ENCODE measurements at regions not wholly inside any gene's neighbourhood (a gene's known extent, or its start where the extent isn't known, plus 50 kb on each side); places are given as distances from the start of the nearest gene placed in this dataset.
"Not testable (repeated sequence)": the region's sequence is repeated elsewhere in the genome, so short reads cannot be mapped to it uniquely, and the experiment has no call there.

DNA sequence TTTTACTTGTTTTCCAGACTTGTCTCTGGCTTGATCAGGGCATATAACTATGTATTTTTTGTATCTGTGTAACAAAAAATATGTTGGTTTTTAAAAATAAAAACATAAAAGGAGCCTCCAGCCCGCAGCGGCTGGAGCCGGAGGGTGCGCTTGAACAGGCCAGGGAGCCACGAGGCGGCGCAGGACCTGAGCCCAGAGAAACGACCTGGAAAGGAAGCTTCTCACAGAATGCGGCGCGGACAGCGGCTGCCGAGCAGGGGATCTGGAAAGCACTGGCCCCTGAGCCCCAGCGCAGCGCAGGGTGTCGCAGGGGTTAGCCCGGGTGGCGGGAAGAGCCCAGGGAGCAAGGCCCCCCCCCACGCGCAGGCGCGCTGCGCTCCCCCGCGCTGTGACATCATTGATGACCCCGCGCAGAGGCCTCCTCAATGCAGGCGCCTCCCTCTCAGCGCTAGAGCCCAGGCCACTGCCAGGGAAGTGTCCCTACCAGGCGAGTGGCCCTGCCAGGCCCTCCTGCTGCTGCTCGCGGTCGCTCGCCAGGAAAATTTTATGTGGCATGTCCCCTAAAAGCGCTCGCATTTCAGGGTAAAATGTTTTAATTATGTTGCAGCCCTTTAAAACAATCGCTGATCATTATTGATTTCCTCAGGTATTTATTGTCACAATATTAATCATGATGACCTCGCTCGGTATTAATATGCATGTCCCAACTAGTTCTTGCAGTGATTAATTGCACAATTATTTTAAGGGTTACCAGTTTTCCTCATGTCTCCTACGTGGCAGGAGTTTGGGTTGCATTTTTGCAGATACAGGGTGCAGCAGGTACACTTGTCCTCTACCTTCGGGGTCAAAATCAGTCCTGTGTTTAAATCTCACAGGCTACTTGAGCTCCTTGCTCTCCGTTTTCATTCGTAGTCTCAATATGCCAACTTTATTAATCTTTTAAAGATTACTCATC lies 134.2 kb downstream of the USP22 start:
- peak; percentile 91 for DNase-seq (ENCODE audit: low read depth)

- DNase-seq (ENCODE audit: low read depth): no peak
Measured at GRCh38 chr17:20914658-20915057, 128.2 kb downstream of the USP22 start.

DNA sequence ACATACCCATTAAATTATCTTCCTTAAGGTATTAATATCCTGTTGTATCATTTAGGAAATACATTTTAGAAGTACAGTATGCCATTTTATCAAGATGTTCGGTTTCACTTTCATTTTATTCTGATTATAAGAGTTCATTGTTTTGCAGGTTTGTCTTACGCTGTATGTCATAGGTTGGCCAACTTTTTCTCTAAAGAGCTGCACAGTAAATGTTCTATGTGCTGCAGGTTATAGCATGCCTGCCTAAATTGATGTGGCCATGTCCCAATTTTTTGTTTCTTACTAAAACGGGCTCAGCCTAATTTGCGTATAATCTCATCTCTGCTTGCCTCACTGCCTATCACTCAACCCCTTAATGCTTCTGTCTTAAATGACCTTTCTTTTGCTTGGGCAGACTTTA lies 126.4 kb downstream of the USP22 start:
- no peak for DNase-seq (ENCODE audit: low read depth)

DNA sequence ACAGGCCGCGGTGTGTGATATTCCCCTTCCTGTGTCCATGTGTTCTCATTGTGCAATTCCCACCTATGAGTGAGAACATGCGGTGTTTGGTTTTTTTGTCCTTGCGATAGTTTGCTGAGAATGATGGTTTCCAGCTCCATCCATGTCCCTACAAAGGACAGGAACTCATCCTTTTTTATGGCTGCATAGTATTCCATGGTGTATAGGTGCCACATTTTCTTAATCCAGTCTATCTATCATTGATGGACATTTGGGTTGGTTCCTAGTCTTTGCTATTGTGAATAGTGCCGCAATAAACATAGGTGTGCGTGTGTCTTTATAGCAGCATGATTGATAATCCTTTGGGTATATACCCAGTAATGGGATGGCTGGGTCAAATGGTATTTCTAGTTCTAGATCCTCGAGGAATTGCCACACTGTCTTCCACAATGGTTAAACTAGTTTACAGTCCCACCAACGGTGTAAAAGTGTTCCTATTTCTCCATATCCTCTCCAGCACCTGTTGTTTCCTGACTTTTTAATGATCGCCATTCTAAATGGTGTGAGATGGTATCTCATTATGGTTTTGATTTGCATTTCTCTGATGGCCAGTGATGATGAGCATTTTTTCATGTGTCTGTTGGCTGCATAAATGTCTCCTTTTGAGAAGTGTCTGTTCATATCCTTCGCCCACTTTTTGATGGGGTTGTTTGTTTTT lies 125.1 kb downstream of the USP22 start:
- not testable (repeated sequence) for DNase-seq (ENCODE audit: low read depth)

GRCh38 chr17:20920095-20920814 lies 122.6 kb downstream of the USP22 start:
- no peak for DNase-seq (ENCODE audit: low read depth)

DNA sequence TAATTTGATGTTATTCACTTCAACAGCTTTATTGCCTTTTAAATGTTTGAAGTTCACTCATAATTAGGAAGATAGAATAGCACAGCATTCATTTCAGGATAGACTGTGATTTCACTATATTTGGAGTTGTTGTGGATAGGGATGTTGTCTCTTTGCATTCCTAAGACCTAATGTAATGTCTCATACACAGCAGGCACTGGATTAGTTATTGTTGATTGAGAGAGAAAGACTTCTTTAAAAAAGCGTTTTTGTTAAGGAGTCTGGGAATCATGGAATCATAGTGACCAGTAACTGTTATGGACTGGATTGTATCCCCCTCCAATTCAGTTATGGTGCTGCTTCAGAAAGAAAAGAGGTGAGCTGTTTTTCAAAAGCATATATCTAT lies 122.0 kb downstream of the USP22 start:
- DNase-seq (ENCODE audit: low read depth): peak; percentile 25

DNA sequence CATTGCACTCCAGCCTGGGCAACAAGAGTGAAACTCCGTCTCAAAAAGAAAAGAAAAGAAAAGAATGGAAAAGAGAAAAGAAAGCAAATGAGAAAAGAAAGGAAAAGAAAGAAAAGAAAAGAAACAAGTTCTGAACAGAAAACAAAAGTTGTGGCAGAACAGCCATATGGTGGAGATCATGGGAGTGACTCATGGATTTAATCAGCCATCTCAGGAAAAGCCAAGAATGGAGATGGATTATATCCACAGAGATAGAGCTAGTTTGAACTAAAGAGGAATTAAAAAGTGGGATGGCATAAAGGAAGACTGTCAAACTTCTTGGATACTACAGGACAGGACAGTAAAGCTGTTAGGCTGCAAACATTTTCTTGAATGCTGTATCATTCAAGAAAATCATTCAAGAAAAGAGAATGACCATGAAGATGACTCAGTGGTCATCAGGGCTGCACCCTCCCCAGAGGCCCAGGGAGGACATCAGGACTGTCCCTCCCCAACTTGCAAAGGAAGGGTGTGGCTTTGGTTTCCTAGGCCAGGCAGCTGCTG lies 120.6 kb downstream of the USP22 start:
- peak; percentile 50 for DNase-seq (ENCODE audit: low read depth)

DNA sequence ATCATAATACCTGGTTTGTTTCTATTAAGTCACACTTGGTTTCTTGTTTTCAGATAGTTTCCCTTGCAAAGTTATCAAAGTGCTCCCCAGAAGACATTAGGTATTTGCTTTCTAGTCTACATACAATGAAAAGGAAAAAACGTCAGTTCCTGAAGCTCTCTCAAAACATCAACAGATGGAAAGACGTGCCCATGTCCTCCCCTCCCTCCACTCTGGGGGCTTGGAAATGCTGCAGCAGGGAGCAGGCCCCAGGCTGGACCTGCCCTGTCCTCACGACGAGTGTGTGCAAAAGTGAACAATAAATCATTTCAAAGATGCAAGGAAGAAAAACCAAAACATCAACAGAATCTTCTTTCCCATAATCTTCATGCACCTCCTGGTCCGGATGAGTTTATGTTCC lies 118.5 kb downstream of the USP22 start:
- DNase-seq (ENCODE audit: low read depth): no peak

DNA sequence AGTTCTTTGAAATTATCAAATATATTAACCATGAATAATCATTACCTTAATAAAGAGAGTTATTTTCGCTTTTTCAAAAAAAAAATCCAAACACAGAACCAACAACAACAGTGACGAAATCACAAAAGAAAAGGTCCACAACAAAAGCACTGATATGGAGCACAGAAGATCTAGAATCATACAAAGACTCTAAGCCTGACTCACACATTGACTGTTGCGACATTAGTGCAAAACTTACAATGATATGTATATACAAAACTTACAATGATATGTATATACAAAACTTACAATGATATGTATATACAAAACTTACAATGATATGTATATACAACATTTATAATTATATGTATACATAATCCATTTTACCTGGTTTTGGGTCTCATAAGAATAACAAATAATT lies 117.7 kb downstream of the USP22 start:
- no peak for DNase-seq (ENCODE audit: low read depth)

- DNase-seq (ENCODE audit: low read depth): no peak
Measured at GRCh38 chr17:20925954-20926353, 116.9 kb downstream of the USP22 start.

DNA sequence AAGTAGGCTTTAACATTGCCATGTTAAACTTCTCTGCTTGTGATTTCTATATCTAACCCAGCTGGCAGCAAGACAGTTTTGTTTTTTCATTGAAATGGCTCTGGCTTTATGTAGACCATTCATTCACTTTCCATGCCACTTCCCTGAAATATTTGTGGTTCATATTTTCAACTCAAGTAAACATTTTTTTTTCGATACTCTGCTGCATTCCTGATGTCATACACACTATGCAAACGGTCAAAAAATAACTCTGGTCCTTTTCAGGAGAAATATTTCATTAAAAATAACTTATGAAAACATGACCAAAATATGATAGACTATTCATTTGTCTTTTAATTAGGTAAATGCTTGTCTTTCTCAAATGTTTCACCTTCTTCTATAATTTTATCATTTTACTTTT lies 116.3 kb downstream of the USP22 start:
- DNase-seq (ENCODE audit: low read depth): no peak

DNA sequence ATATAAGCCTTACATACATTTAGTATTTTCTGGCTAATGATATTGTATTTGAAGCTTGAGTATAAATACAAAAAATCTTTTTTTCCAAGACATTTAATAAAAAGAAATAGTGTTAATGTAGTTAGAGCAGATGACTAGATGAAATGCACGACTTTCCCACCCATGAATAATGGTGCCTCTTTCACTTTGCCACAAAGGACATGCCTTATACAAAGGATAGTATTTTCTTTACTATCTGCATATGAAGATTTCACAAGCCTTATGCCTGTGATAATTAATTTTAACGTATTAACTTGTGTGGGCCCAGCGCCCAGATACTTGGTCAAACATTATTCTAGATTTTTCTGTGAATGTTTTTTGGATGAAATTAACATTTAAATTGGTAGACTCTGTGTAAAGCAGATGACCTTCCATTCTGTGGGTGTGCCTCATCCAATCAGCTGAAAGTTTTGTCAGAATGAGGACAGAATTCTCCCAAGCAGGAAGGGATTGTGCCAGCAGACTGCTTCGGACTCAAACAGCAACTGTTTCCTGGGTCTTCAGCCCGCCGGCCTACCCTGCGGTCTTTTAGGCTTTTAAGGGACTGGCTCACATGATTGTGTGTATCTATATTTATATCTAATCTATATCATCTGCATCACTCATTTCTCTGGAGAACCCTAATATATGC lies 115.4 kb downstream of the USP22 start:
- no peak for DNase-seq (ENCODE audit: low read depth)

DNA sequence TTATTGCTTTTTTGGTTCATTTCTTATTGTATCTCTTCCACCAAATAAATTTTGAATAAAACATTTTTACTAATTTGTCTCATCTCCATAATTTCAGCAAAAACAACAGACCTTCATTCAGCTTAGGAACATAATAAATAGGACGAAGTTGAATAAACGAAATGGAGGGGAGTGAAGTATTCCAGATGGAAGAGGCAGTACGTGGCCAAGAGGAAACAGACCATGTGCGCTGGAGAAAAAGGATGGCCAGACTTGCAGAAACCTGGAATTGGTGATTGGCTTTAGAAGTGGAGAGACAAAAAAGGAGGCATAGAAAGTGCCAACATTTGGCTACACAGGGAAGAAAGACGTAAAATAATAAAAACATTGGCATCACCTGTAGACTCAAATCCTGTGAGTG lies 113.5 kb downstream of the USP22 start:
- no peak for DNase-seq (ENCODE audit: low read depth)

DNA sequence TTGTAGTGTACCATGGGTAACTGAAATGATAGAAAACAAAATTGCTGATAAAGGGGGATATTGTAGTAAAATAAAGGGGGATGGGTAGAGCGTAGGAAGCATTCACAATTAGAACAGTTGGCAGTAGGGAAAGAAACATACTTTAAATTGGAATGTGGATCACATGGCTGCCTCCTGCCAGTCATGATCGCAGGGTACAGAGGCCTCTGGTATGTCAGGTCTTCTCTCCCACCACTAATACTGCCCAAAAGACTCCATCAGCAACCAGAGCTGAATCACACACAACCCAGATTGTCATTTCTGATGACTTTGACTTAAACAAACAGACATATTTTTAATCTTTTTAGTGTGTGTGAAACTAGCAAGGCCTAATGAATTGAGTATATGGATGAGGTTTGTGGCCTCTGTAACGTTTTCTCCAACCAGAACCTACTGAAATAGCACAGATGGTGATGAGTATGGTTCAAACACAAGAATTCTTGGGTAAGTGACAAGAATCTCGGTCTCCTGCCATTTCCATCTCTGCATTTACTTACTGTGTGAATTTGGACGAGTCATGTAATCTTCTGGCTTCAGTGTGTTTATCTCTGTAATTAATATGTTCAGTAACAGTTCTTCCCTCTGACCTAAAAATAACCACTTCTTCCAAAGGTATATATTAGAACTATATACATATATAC lies 112.6 kb downstream of the USP22 start:
- DNase-seq (ENCODE audit: low read depth): no peak

DNA sequence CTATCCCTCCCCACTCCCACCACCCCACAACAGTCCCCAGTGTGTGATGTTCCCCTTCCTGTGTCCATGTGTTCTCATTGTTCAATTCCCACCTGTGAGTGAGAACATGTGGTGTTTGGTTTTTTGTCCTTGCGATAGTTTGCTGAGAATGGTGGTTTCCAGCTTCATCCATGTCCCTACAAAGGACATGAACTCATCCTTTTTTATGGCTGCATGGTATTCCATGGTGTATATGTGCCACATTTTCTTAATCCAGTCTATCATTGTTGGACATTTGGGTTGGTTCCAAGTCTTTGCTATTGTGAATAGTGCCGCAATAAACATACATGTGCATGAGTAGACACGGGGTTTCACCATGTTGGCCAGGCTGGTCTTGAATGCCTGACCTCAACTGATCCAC lies 109.8 kb downstream of the USP22 start:
- not testable (repeated sequence) for DNase-seq (ENCODE audit: low read depth)

DNA sequence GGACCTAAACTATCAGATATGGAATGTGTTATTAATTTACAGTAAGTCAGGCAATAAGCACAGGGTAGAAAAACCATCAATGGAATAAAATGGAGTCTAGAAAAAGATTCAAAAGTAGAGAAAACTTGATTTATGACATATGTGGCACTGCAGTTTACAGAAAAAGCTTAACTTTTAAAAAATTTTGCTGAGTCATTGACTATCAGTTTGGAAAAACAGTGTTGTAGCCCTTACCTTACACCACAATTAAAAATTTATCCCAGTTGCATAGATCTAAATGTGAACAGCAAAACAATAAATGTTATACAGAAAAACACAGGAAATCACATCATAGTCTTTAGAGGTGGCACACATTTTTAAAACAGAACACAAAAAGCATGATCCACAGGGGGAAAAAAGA lies 108.5 kb downstream of the USP22 start:
- no peak for DNase-seq (ENCODE audit: low read depth)

- DNase-seq (ENCODE audit: low read depth): peak; percentile 48
Measured at GRCh38 chr17:20935740-20936139, 107.1 kb downstream of the USP22 start.

DNA sequence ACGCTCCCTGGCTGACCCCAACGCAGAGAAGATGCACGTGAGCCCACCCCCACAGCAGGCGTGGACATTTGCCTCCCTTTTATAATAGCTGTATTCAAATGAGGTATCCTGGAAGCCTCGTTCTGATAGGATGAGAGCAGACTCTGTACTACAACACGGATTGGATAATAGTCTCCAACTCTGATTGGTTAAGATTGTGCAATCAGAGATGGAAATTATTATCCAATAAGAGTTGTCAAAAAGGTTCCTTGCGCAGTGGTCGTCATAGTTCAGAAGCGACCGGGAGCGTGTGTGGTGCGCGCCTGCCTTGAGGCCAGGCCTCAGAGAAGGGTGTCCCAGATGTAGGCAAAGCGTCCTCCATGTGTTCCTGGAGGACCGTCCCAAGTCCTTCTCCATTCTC lies 104.6 kb downstream of the USP22 start:
- no peak for DNase-seq (ENCODE audit: low read depth)

DNA sequence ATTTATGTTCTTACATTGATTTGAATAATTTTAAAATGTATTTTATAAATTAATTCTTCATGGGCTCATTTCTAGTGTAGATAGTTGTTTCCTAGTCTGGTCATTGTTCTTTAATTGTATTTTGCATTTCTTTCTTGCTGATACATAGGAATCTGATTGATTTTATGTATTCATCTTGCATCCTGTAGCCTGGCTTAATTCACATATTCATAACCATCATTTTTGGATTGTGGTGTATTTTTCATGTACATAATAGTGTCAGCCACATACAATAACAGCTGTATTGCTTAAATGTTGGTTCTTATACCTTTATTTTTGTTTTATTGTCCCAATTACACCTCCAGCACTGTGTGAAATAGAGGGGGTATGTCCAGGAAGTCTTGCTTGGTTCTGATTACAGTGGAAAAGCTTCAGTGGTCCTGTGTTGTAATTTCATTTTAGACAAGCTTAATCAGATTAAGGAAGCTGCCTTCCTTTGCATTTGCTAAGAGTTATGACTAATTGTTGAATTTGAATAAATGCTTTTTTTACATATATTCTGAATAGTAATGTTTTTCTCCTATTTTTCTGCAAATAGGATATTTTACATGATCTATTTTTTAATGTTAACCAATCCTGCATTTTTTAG lies 103.7 kb downstream of the USP22 start:
- no peak for DNase-seq (ENCODE audit: low read depth)

- no peak for DNase-seq (ENCODE audit: low read depth)
Measured at GRCh38 chr17:20941872-20942271, 100.9 kb downstream of the USP22 start.
